ENCODE measurements at regions not wholly inside any gene's neighbourhood (a gene's known extent, or its start where the extent isn't known, plus 50 kb on each side); places are given as distances from the start of the nearest gene placed in this dataset.
A peak's percentile ranks its signal among the peaks of the same experiment; 100 is the strongest.
"Not testable (repeated sequence)": the region's sequence is repeated elsewhere in the genome, so short reads cannot be mapped to it uniquely, and the experiment has no call there.

GRCh38 chr14:46550836-46551235 is 100.7 kb downstream of the RPL10L start:
- TF ChIP-seq CTCF (conservative IDR thresholded peaks at IDR 0.05; ENCODE audit: low read depth, low read length) = no peak
- no peak overlapping the region for H3K4me3 ChIP-seq (ENCODE audit: low read depth, low read length)
- DNase-seq (ENCODE audit: low read depth) = no peak

- no peak for TF ChIP-seq CTCF (conservative IDR thresholded peaks at IDR 0.05; ENCODE audit: low read depth, low read length)
- no peak overlapping the region for H3K4me3 ChIP-seq (ENCODE audit: low read depth, low read length)
- DNase-seq (ENCODE audit: low read depth) = no peak
Measured at GRCh38 chr14:46540986-46541385, 110.6 kb downstream of the RPL10L start.

GRCh38 chr14:46519121-46519520 is 132.5 kb downstream of the RPL10L start:
- H3K4me3 ChIP-seq (ENCODE audit: low read depth, low read length) = no peak overlapping the region
- no peak for DNase-seq (ENCODE audit: low read depth)
- no peak for TF ChIP-seq CTCF (conservative IDR thresholded peaks at IDR 0.05; ENCODE audit: low read depth, low read length)

GRCh38 chr14:46508752-46509151 is 142.8 kb downstream of the RPL10L start:
- not testable (repeated sequence) for H3K4me3 ChIP-seq (ENCODE audit: low read depth, low read length); DNase-seq (ENCODE audit: low read depth)

GRCh38 chr14:46499521-46499920 is 152.1 kb downstream of the RPL10L start:
- no peak overlapping the region for H3K4me3 ChIP-seq (ENCODE audit: low read depth, low read length)
- no peak for DNase-seq (ENCODE audit: low read depth)
- no peak for TF ChIP-seq CTCF (conservative IDR thresholded peaks at IDR 0.05; ENCODE audit: low read depth, low read length)

- TF ChIP-seq CTCF (conservative IDR thresholded peaks at IDR 0.05; ENCODE audit: low read depth, low read length) = no peak
- DNase-seq (ENCODE audit: low read depth) = no peak
- H3K4me3 ChIP-seq (ENCODE audit: low read depth, low read length) = no peak overlapping the region
Measured at GRCh38 chr14:46496409-46496808, 155.2 kb downstream of the RPL10L start.

- H3K4me3 ChIP-seq (ENCODE audit: low read depth, low read length) = peak overlapping the region; percentile 19
- peak; percentile 12 for DNase-seq (ENCODE audit: low read depth)
- peak; percentile 69 for TF ChIP-seq CTCF (conservative IDR thresholded peaks at IDR 0.05; ENCODE audit: low read depth, low read length)
Measured at GRCh38 chr14:46490238-46490685, 161.3 kb downstream of the RPL10L start.

GRCh38 chr14:46488374-46488773 is 163.2 kb downstream of the RPL10L start:
- no peak for DNase-seq (ENCODE audit: low read depth)
- TF ChIP-seq CTCF (conservative IDR thresholded peaks at IDR 0.05; ENCODE audit: low read depth, low read length) = no peak
- no peak overlapping the region for H3K4me3 ChIP-seq (ENCODE audit: low read depth, low read length)
